Gastroesophageal sphincter (tissue), 4 donors: ENCODE measurements at regions not wholly inside any gene's neighbourhood (a gene's known extent, or its start where the extent isn't known, plus 50 kb on each side); places are given as distances from the start of the nearest gene placed in this dataset.

Experiments
- ATAC-seq: fragments of 150-250 bp; one replicate; pipeline ENCODE4 v1.9.1; 2016; ENCODE audit warnings: mild to moderate bottlenecking, moderate library complexity
- H3K27ac ChIP-seq, 4 donors: fragments of 200-600 bp; sonication (generic) in 3 of 4; 1 replicate in 3 of 4; 2 replicates in 1 of 4; pipeline ENCODE4 v1.5.1; 2016 to 2019
- H3K27me3 ChIP-seq: fragments of 200-600 bp; sonication (generic); one replicate; pipeline ENCODE4 v1.5.1; 2019
- H3K36me3 ChIP-seq, 2 donors: fragments of 200-600 bp; sonication (generic); one replicate each; pipeline ENCODE4 v1.5.1; 2019; ENCODE audit warnings: control low read depth in 1 of 2
- H3K4me1 ChIP-seq, 3 donors: fragments of 200-600 bp; sonication (generic); 1 replicate in 2 of 3; 2 replicates in 1 of 3; pipeline ENCODE4 v1.5.1; 2016 to 2019; ENCODE audit warnings: control low read depth in 2 of 3
- H3K4me3 ChIP-seq, 2 donors: fragments of 200-600 bp; sonication (generic); one replicate each; pipeline ENCODE4 v1.5.1; 2019; ENCODE audit warnings: mild to moderate bottlenecking in 1 of 2, moderate library complexity in 1 of 2
- H3K9me3 ChIP-seq, 3 donors: fragments of 200-600 bp; sonication (generic); one replicate each; pipeline ENCODE4 v1.5.1; 2017 to 2019; ENCODE audit warnings: control low read depth in 2 of 3
- EP300 ChIP-seq: sonication (generic); formaldehyde crosslinking; IDR thresholded peaks from one replicate; pipeline ENCODE4 v1.6.1; 2017; ENCODE audit warnings: antibody characterized with exemption, mild to moderate bottlenecking
- POLR2A ChIP-seq, 2 donors: fragments of 450-650 bp; IDR thresholded peaks; one replicate each; pipeline ENCODE4 v1.6.1; 2017; ENCODE audit warnings: antibody characterized with exemption in 2 of 2, mild to moderate bottlenecking in 2 of 2, moderate library complexity in 1 of 2
- POLR2AphosphoS5 ChIP-seq: sonication (generic); formaldehyde crosslinking; IDR thresholded peaks from one replicate; pipeline ENCODE4 v1.6.1; 2017; ENCODE audit warnings: antibody characterized with exemption
- WGBS, 2 donors: methylation state at CpG; one replicate each; pipeline ENCODE4 v1.1.5; 2018; ENCODE audit warnings: low coverage in 1 of 2; 5-methylcytosine and 5-hydroxymethylcytosine counted together
- TF ChIP-seq, protein P1 (sequence below), 4 experiments: fragments of 200-600 bp in 2 of 4; fragments of 450-650 bp in 2 of 4; sonication (generic) in 1 of 4; IDR thresholded peaks; one replicate each; pipeline ENCODE4 v1.5.1; 2017 to 2019; ENCODE audit warnings: antibody characterized with exemption in 4 of 4, mild to moderate bottlenecking in 2 of 4, moderate library complexity in 2 of 4

DNA sequence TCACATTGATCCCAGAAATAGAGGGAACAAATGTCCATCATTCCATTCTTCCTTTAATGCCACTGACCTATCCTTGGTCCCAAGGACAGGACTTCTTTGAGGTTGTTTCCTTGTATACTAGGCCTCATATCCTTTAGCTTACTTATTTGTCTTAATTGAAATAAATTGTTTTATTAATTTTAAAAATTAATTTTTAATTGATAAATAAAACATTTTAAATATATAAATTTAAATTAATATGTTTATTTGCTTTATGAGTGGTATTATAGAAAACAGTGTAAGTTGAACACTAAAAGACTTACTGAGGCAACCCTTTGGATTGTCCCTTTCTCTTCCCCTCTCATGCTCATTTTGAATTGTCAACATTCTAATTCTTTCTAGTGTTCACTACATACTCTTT is 556.9 kb upstream of the NUDT12 start:
- Histone ChIP-seq H3K4me3 (no peak overlapping the region), H3K27me3 (no peaks in the 10 kb centered on the region), H3K9me3 (no peaks in the 10 kb centered on the region), H3K27ac (no peak overlapping the region), H3K4me1 (no peaks in the 10 kb centered on the region), H3K36me3 (no peaks in the 10 kb centered on the region)
- ATAC-seq = no peak
- TF ChIP-seq POLR2A (IDR thresholded peaks at IDR 0.05) = no peak
- no peak for TF ChIP-seq POLR2AphosphoS5
- TF ChIP-seq EP300 = no peak

- H3K27me3 ChIP-seq = no peaks in the 10 kb centered on the region
- 53 to 76% methylated on average over 2 of the region's 2 CpGs for WGBS, 2 donors
- H3K9me3 ChIP-seq = no peaks in the 10 kb centered on the region
- H3K4me3 ChIP-seq = no peak overlapping the region
- no peaks in the 10 kb centered on the region for H3K4me1 ChIP-seq
- H3K27ac ChIP-seq = no peak overlapping the region
- H3K36me3 ChIP-seq = no peaks in the 10 kb centered on the region
- ATAC-seq = no peak
- no peak for TF ChIP-seq POLR2A (IDR thresholded peaks at IDR 0.05)
- TF ChIP-seq, protein P1, sequence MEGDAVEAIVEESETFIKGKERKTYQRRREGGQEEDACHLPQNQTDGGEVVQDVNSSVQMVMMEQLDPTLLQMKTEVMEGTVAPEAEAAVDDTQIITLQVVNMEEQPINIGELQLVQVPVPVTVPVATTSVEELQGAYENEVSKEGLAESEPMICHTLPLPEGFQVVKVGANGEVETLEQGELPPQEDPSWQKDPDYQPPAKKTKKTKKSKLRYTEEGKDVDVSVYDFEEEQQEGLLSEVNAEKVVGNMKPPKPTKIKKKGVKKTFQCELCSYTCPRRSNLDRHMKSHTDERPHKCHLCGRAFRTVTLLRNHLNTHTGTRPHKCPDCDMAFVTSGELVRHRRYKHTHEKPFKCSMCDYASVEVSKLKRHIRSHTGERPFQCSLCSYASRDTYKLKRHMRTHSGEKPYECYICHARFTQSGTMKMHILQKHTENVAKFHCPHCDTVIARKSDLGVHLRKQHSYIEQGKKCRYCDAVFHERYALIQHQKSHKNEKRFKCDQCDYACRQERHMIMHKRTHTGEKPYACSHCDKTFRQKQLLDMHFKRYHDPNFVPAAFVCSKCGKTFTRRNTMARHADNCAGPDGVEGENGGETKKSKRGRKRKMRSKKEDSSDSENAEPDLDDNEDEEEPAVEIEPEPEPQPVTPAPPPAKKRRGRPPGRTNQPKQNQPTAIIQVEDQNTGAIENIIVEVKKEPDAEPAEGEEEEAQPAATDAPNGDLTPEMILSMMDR (IDR thresholded peaks at IDR 0.05) = no peak
- TF ChIP-seq EP300 = no peak
- TF ChIP-seq POLR2AphosphoS5 = no peak
These were observed 549.0 kb upstream of the NUDT12 start for GRCh38 chr5:104111632-104112031.

GRCh38 chr5:104096451-104096850 is 533.9 kb upstream of the NUDT12 start:
- no peaks in the 10 kb centered on the region for H3K9me3 ChIP-seq
- H3K4me1 ChIP-seq = no peaks in the 10 kb centered on the region
- TF ChIP-seq EP300 (no peak), POLR2AphosphoS5 (no peak), POLR2A (IDR thresholded peaks at IDR 0.05) (no peak)
- TF ChIP-seq, protein P1 (IDR thresholded peaks at IDR 0.05) = no peak
- 81 to 87% methylated on average over 3 to 4 of the region's 5 CpGs for WGBS, 2 donors
- no peaks in the 10 kb centered on the region for H3K27me3 ChIP-seq
- H3K27ac ChIP-seq = no peak overlapping the region
- no peaks in the 10 kb centered on the region for H3K36me3 ChIP-seq
- H3K4me3 ChIP-seq = no peak overlapping the region
- no peak for ATAC-seq

DNA sequence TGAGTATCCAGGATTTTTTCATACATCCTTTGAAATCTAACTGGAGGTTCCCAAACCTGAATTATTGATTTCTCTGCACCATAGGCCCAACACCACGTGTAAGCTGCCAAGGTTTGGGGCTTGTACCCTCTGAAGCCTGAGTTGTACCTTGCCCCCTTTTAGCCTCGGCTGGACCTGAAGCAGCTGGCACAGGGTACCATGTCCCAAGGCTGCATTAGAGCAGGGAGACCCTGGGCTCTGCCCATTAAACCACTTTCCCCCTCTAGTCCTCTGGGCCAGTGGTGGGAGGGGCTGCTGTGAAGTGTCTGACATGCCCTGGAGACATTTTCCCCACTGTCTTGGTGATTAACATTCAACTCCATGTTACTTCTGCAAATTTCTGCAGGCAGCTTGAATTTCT is 532.9 kb upstream of the NUDT12 start:
- H3K27me3 ChIP-seq = no peaks in the 10 kb centered on the region
- H3K9me3 ChIP-seq = no peaks in the 10 kb centered on the region
- H3K4me3 ChIP-seq = no peak overlapping the region
- no peak for ATAC-seq
- TF ChIP-seq POLR2A (IDR thresholded peaks at IDR 0.05) (no peak), POLR2AphosphoS5 (no peak), EP300 (no peak)
- TF ChIP-seq, protein P1 (IDR thresholded peaks at IDR 0.05) = no peak
- H3K4me1 ChIP-seq = no peaks in the 10 kb centered on the region
- 43 to 80% methylated on average over 1 of the region's 2 CpGs for WGBS, 2 donors
- no peak overlapping the region for H3K27ac ChIP-seq
- no peaks in the 10 kb centered on the region for H3K36me3 ChIP-seq

DNA sequence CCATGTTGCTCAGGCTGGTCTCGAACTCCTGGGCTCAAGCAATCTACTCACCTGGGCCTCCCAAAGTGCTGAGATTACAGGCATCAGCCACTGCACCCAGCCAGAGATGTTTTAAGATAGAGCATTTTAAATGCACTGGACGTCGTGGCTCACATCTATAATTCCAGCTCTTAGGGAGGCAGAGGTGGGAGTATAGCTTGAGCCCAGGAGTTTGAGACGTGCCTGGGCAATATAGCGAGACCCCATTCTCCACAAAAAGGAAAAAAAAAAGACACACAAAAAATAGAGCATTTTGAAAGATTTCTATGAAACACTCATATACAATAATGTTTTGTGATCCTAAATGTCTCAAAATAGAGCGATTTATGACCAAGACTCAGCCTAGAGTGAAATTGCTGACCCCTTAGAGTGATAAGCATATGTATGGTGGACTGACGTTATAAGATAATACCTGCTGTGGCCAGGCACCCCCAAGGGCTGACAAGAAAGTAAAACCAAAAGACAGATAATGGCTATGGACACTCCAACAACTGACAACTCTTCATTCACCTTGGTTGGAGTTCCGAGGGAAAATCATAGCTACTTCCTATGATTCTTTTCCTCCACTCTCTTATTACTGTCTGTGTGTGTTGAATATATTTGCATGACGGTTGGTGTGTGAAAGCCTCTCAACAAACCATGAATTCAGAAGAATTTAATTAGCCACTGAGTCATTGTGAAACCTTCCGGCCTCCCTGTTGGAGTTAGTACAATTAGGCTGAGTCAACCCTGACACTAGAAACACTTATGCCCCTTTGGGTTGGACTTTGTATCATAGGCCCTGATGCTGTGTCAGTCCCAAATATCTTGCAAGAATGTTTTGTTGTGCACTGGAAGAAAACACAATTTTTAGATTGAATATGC is 526.5 kb upstream of the NUDT12 start:
- 81 to 88% methylated on average over 4 to 10 of the region's 10 CpGs for WGBS, 2 donors
- Histone ChIP-seq H3K27ac (no peak overlapping the region), H3K27me3 (no peaks in the 10 kb centered on the region), H3K36me3 (no peaks in the 10 kb centered on the region), H3K4me3 (no peak overlapping the region), H3K9me3 (no peaks in the 10 kb centered on the region), H3K4me1 (no peaks in the 10 kb centered on the region)
- no peak for ATAC-seq
- TF ChIP-seq POLR2A (IDR thresholded peaks at IDR 0.05) (no peak), POLR2AphosphoS5 (no peak)

DNA sequence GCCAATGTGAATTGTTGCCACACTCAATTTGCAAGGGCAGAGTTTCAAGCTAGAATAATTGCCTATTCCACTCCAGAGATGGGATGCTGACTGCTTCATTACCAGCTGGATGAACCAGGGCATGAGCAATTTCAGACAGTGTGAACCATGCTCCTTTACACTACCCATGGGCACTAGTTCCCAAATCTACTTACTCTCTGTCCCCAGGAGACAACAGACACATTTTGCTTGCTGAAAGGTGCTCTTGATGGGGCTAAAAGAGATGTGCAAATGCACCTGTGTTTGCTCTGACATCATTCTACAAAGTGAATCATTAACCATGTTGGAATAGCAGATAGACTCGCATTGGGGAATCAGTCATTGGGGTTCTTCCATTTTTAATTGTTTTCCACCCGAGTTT is 522.3 kb upstream of the NUDT12 start:
- Histone ChIP-seq H3K4me1 (no peaks in the 10 kb centered on the region), H3K27ac (no peak overlapping the region), H3K9me3 (no peaks in the 10 kb centered on the region), H3K4me3 (no peak overlapping the region), H3K36me3 (no peaks in the 10 kb centered on the region), H3K27me3 (no peaks in the 10 kb centered on the region)
- 67 to 89% methylated on average over 2 of the region's 2 CpGs for WGBS, 2 donors
- ATAC-seq = no peak
- TF ChIP-seq EP300 = no peak
- no peak for TF ChIP-seq POLR2AphosphoS5
- no peak for TF ChIP-seq POLR2A (IDR thresholded peaks at IDR 0.05)
- TF ChIP-seq, protein P1 (IDR thresholded peaks at IDR 0.05) = no peak
